ENCODE measurements at regions not wholly inside any gene's neighbourhood (a gene's known extent, or its start where the extent isn't known, plus 50 kb on each side); places are given as distances from the start of the nearest gene placed in this dataset.

- no peak for TF ChIP-seq CTCF (conservative IDR thresholded peaks at IDR 0.05; ENCODE audit: low read length)
- TF ChIP-seq EZH2phosphoT487 (IDR thresholded peaks at IDR 0.05; ENCODE audit: borderline replicate concordance, low read depth, low read length), result no peak
These were observed 102.8 kb upstream of the MAP2 start for GRCh38 chr2:209321076-209321475.
